ENCODE measurements at regions not wholly inside any gene's neighbourhood (a gene's known extent, or its start where the extent isn't known, plus 50 kb on each side); places are given as distances from the start of the nearest gene placed in this dataset.

DNA sequence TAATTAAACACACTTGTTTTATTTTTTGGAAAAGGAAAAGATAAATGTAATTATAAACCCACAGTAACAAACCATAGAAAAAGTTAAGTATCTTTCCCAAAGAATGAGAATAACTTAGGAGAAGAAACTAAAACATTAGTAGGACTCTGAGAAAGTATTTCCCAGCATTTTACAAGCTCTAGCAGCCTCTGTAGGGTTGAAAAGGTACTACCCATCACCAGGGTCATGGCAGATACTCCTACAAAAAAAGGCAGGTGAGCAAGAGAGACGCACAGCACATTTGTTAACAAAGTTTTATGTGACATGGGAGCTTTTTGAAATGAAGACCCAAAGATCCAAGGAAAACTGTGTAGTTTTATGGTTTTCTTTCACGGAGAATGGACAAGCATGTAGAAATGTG, 77.7 kb upstream of the FAM169A start:
- no peak for DNase-seq (ENCODE audit: low read depth)
- H3K4me3 ChIP-seq (ENCODE audit: low read depth, low read length): no peak overlapping the region
- peak; percentile 20 for TF ChIP-seq CTCF (IDR thresholded peaks at IDR 0.05; ENCODE audit: low read depth, low read length, missing control alignments)

DNA sequence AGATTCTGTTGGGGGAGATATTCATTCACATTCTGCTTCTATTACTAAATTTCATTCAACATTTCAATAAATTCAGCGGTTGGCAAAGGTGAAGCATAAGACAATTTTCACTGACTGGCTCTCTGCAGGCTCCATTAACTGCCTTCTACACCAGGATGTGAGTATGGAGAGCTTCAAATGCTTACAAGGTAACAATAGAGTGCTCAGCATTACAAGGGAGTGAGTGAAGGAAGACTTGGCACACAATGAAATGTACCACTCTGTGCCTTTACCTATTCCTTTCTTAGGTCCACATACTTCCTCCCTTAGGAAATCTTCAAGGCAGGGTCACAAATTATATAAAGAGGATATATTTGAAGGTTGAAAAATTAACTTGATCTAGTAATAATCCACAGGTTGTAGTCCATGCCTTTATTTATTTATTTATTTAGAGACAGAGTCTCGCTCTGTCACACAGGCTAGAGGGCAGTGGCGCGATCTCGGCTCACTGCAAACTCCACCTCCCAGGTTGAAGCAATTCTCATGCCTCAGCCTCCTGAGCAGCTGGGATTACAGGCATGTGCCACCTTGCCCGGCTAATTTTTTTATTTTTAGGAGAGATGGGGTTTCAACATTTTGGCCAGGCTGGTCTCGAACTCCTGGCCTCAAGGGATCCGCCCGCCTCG, 76.6 kb upstream of the FAM169A start:
- TF ChIP-seq CTCF (IDR thresholded peaks at IDR 0.05; ENCODE audit: low read depth, low read length, missing control alignments): no peak
- DNase-seq (ENCODE audit: low read depth): no peak
- H3K4me3 ChIP-seq (ENCODE audit: low read depth, low read length): no peak overlapping the region

DNA sequence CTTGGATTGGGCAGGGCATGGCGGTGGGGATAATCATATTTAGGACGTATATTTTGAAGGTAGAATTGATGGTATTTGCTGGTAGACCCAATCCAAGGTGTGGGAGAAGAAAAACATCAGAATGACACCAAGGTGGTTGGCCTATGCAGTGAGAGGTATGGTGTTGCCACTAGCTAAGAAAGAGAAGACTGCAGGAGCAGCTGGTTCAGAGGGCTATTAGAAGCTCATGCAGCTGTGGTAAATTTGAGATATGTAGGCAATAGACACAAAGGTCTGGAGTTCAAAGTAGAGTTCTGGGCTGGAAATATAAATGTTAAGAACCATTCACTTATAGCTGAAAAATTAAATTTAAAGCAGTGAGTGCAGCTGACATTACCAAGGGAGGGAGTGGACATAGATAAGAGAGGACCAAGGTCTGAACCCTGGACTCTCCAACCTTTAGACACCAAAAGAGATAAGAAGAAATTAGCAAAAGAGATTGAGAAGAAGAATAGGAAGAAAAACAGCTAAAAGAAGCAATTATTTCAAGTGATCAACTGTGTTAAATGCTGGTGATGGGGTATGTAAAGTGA, 74.7 kb upstream of the FAM169A start:
- H3K4me3 ChIP-seq (ENCODE audit: low read depth, low read length): no peak overlapping the region
- DNase-seq (ENCODE audit: low read depth): no peak
- TF ChIP-seq CTCF (IDR thresholded peaks at IDR 0.05; ENCODE audit: low read depth, low read length, missing control alignments): no peak

DNA sequence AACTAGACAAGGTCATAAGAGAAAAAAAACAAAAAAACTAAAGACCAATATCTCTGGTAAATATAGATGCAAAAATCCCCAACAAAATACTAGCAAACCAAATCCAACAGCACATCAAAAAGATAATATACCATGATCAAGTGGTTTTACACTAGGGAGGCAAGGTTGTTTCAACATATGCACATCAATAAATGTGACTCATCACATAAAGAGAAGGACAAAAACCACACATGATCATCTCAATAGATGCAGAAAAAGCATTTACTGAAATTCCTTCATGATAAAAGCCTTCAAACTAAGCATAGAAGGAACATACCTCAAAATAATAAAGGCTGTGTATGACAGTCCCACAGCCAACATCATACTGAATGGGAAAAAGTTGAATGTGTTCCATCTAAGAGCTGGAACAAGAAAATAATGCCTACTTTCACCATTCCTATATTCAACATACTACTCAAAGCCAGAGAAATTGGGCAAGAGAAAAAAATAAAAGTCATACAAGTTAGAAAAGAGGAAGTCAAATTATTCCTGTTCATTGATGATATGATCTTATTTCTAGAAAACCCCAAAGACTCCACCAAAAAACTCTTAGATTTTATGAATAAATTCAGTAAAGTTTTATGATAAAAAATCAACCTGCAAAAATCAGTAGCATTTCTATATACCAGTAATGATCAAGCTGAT, 72.2 kb upstream of the FAM169A start:
- no peak for DNase-seq (ENCODE audit: low read depth)
- H3K4me3 ChIP-seq (ENCODE audit: low read depth, low read length): no peak overlapping the region
- no peak for TF ChIP-seq CTCF (IDR thresholded peaks at IDR 0.05; ENCODE audit: low read depth, low read length, missing control alignments)

DNA sequence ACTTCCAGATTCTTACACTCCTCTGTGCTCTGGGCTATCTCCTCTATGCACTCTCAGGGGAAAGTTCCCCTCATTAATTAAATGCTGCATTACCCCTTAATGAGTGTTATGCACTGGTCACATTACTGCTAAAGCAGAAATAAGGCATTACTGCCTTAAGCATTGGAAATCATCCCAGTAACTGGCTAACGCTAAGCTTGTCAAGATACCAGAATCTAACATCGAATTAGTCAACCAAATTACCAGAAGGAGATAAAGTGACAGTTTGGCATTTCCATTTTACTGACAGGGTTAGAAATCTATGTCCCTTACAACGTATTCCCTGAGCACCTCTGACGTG, 69.5 kb upstream of the FAM169A start:
- H3K4me3 ChIP-seq (ENCODE audit: low read depth, low read length): no peak overlapping the region
- DNase-seq (ENCODE audit: low read depth): no peak
- TF ChIP-seq CTCF (IDR thresholded peaks at IDR 0.05; ENCODE audit: low read depth, low read length, missing control alignments): no peak

- no peak overlapping the region for H3K4me3 ChIP-seq (ENCODE audit: low read depth, low read length)
- TF ChIP-seq CTCF (IDR thresholded peaks at IDR 0.05; ENCODE audit: low read depth, low read length, missing control alignments): peak; percentile 31
- DNase-seq (ENCODE audit: low read depth): no peak
These were observed 69.0 kb upstream of the FAM169A start for GRCh38 chr5:74934949-74935751.
